Nephron (organoid): ENCODE measurements at regions not wholly inside any gene's neighbourhood (a gene's known extent, or its start where the extent isn't known, plus 50 kb on each side); places are given as distances from the start of the nearest gene placed in this dataset.

Source experiments
- H3K27ac Mint-ChIP-seq, 3 experiments: 2 replicates each; pipeline ENCODE4 v1.8.0; 2020; ENCODE audit warnings: mixed read lengths in 3 of 3, mild to moderate bottlenecking in 2 of 3, moderate library complexity in 1 of 3
- H3K27me3 Mint-ChIP-seq: 2 replicates; pipeline ENCODE4 v1.8.0; 2021; ENCODE audit warnings: low read depth, mild to moderate bottlenecking, moderate library complexity, mixed read lengths
- H3K36me3 Mint-ChIP-seq: 2 replicates; pipeline ENCODE4 v1.8.0; 2020; ENCODE audit warnings: low read depth, mixed read lengths
- H3K4me1 Mint-ChIP-seq: 2 replicates; pipeline ENCODE4 v1.8.0; 2020; ENCODE audit warnings: mixed read lengths
- H3K4me3 Mint-ChIP-seq, 3 experiments: 2 replicates each; pipeline ENCODE4 v1.8.0; 2020; ENCODE audit warnings: mild to moderate bottlenecking in 3 of 3, mixed read lengths in 3 of 3, moderate library complexity in 2 of 3
- H3K9me3 Mint-ChIP-seq: 2 replicates; pipeline ENCODE4 v1.8.0; 2020; ENCODE audit warnings: mixed read lengths
- CTCF ChIP-seq, 3 experiments: fragments of 200-600 bp; sonication (generic); IDR thresholded peaks; one replicate each; pipeline ENCODE4 v1.5.0; 2021; ENCODE audit warnings: antibody characterized with exemption in 3 of 3; ENCODE audit not compliant: unreplicated experiment in 3 of 3

GRCh38 chr18:33906046-33906445 lies 318.7 kb downstream of the NOL4 start:
- H3K4me3 Mint-ChIP-seq: no peak overlapping the region
- no peak overlapping the region for H3K27ac Mint-ChIP-seq
- H3K36me3 Mint-ChIP-seq: peaks cover 4% of the 10 kb centered on the region
- TF ChIP-seq CTCF (IDR thresholded peaks at IDR 0.05; ENCODE audit: unreplicated experiment in 3 of 3): no peak
- no peaks in the 10 kb centered on the region for H3K27me3 Mint-ChIP-seq
- H3K9me3 Mint-ChIP-seq: peaks cover 26% of the 10 kb centered on the region
- H3K4me1 Mint-ChIP-seq: no peaks in the 10 kb centered on the region

GRCh38 chr18:33901894-33902512 lies 322.7 kb downstream of the NOL4 start:
- peaks cover 4% of the 10 kb centered on the region for H3K36me3 Mint-ChIP-seq

GRCh38 chr18:33900638-33901037 lies 322.6 kb downstream of the ASXL3 start:
- Mint-ChIP-seq H3K27ac (no peak overlapping the region), H3K4me1 (no peaks in the 10 kb centered on the region), H3K4me3 (no peak overlapping the region), H3K27me3 (no peaks in the 10 kb centered on the region), H3K36me3 (peaks cover 4% of the 10 kb centered on the region), H3K9me3 (peaks cover 32% of the 10 kb centered on the region)
- TF ChIP-seq CTCF (IDR thresholded peaks at IDR 0.05; ENCODE audit: unreplicated experiment in 3 of 3): no peak

More at GRCh38 chr18:33901894-33902512, 322.7 kb downstream of the NOL4 start:
- no peaks in the 10 kb centered on the region for H3K27me3 Mint-ChIP-seq
- no peak overlapping the region for H3K4me3 Mint-ChIP-seq
- no peaks in the 10 kb centered on the region for H3K4me1 Mint-ChIP-seq
- H3K27ac Mint-ChIP-seq: no peak overlapping the region
- peaks cover 32% of the 10 kb centered on the region for H3K9me3 Mint-ChIP-seq
- no peak for TF ChIP-seq CTCF (IDR thresholded peaks at IDR 0.05; ENCODE audit: unreplicated experiment in 3 of 3)

GRCh38 chr18:33898427-33898826 lies 320.4 kb downstream of the ASXL3 start:
- Mint-ChIP-seq H3K36me3 (peaks cover 4% of the 10 kb centered on the region), H3K27me3 (no peaks in the 10 kb centered on the region), H3K9me3 (peaks cover 18% of the 10 kb centered on the region), H3K4me1 (no peaks in the 10 kb centered on the region), H3K4me3 (no peak overlapping the region), H3K27ac (no peak overlapping the region)
- no peak for TF ChIP-seq CTCF (IDR thresholded peaks at IDR 0.05; ENCODE audit: unreplicated experiment in 3 of 3)

- no peak for TF ChIP-seq CTCF (IDR thresholded peaks at IDR 0.05; ENCODE audit: unreplicated experiment in 3 of 3)
- Mint-ChIP-seq H3K27ac (no peak overlapping the region), H3K9me3 (peaks cover 4% of the 10 kb centered on the region), H3K4me1 (no peaks in the 10 kb centered on the region), H3K4me3 (no peak overlapping the region), H3K27me3 (no peaks in the 10 kb centered on the region), H3K36me3 (no peaks in the 10 kb centered on the region)
Measured at GRCh38 chr18:33878213-33878612, 300.2 kb downstream of the ASXL3 start.

GRCh38 chr18:33875029-33875565 lies 297.1 kb downstream of the ASXL3 start:
- Mint-ChIP-seq H3K27ac (no peak overlapping the region), H3K27me3 (no peaks in the 10 kb centered on the region)
- TF ChIP-seq CTCF (IDR thresholded peaks at IDR 0.05; ENCODE audit: unreplicated experiment in 3 of 3): no peak

More at GRCh38 chr18:33875029-33875565, 297.1 kb downstream of the ASXL3 start:
- peaks cover 3% of the 10 kb centered on the region for H3K4me1 Mint-ChIP-seq
- H3K4me3 Mint-ChIP-seq: no peak overlapping the region
- no peaks in the 10 kb centered on the region for H3K9me3 Mint-ChIP-seq
- H3K36me3 Mint-ChIP-seq: no peaks in the 10 kb centered on the region
